Esophagus squamous epithelium (tissue), 5 donors: ENCODE measurements at regions not wholly inside any gene's neighbourhood (a gene's known extent, or its start where the extent isn't known, plus 50 kb on each side); places are given as distances from the start of the nearest gene placed in this dataset.

ENCODE experiments used
- DNase-seq: peaks from one replicate; lab custom pipeline; 2025; lab: John Stamatoyannopoulos, UW
- H3K27ac ChIP-seq, 4 donors: fragments of 200-600 bp; sonication (generic); one replicate each; pipeline ENCODE4 v1.5.1; 2016 to 2019; ENCODE audit warnings: mild to moderate bottlenecking in 1 of 4
- H3K27me3 ChIP-seq, 4 donors: fragments of 200-600 bp; sonication (generic); 1 replicate in 3 of 4; 2 replicates in 1 of 4; pipeline versions ENCODE4 v1.5.1 to v1.6.0; 2017 to 2021; ENCODE audit warnings: antibody characterized with exemption in 1 of 4
- H3K36me3 ChIP-seq, 3 donors: fragments of 200-600 bp; sonication (generic); one replicate each; pipeline ENCODE4 v1.5.1; 2016 to 2019
- H3K4me1 ChIP-seq, 3 donors: fragments of 200-600 bp; sonication (generic); one replicate each; pipeline ENCODE4 v1.5.1; 2017 to 2019
- H3K4me3 ChIP-seq, 4 donors: fragments of 200-600 bp; sonication (generic); 1 replicate in 3 of 4; 2 replicates in 1 of 4; pipeline ENCODE4 v1.5.1; 2016 to 2019; ENCODE audit warnings: mild to moderate bottlenecking in 2 of 4, moderate library complexity in 1 of 4
- H3K9me3 ChIP-seq, 3 donors: fragments of 200-600 bp; sonication (generic); one replicate each; pipeline ENCODE4 v1.5.1; 2016 to 2019
- CTCF ChIP-seq, 6 experiments: fragments of 450-650 bp in 4 of 6; fragments of 200-600 bp in 2 of 6; sonication (generic) in 2 of 6; IDR thresholded peaks; one replicate each; pipeline ENCODE4 v1.5.1; 2016 to 2019; ENCODE audit warnings: antibody characterized with exemption in 6 of 6, mild to moderate bottlenecking in 4 of 6, moderate library complexity in 4 of 6
- POLR2A ChIP-seq, 4 donors: fragments of 450-650 bp; IDR thresholded peaks; one replicate each; pipeline ENCODE4 v1.6.1; 2017; ENCODE audit warnings: antibody characterized with exemption in 4 of 4, mild to moderate bottlenecking in 4 of 4, moderate library complexity in 3 of 4
- WGBS, 2 donors: methylation state at CpG; one replicate each; pipeline ENCODE4 v1.1.5; 2018; 5-methylcytosine and 5-hydroxymethylcytosine counted together
- intact Hi-C: fragments of 100-400 bp; cut with DNase I; formaldehyde crosslinking; loops from one replicate; pipeline ENCODE4 v1.15.0; 2022
- donor health status: DM: yes; HTN: yes; CAD: no.

- H3K27me3 ChIP-seq = no peaks in the 10 kb centered on the region
- peak overlapping the region in 1 of 4 donors; percentile 42 for H3K27ac ChIP-seq
- no peak overlapping the region for H3K4me3 ChIP-seq
- intact Hi-C loops = no loop called here
- no peak for DNase-seq
- no peaks in the 10 kb centered on the region for H3K9me3 ChIP-seq
- peaks cover 0 to 34% (median 7%) of the 10 kb centered on the region in 3 donors for H3K4me1 ChIP-seq
- no peak for TF ChIP-seq POLR2A (IDR thresholded peaks at IDR 0.05)
- TF ChIP-seq CTCF (IDR thresholded peaks at IDR 0.05) = peak in 3 of 6 experiments; percentile 12 to 19 (median 13)
- no peaks in the 10 kb centered on the region for H3K36me3 ChIP-seq
- WGBS, 2 donors = 16 to 33% methylated on average over 3 of the region's 3 CpGs
These were observed 218.2 kb upstream of the IL12B start for GRCh38 chr5:159548517-159548916.

GRCh38 chr5:159549046-159549445 is 218.8 kb upstream of the IL12B start:
- Histone ChIP-seq H3K27me3 (no peaks in the 10 kb centered on the region), H3K36me3 (no peaks in the 10 kb centered on the region), H3K9me3 (no peaks in the 10 kb centered on the region), H3K27ac (peak overlapping the region in 2 of 4 donors; percentile 19), H3K4me3 (no peak overlapping the region), H3K4me1 (peaks cover 0 to 29% (median 5%) of the 10 kb centered on the region in 3 donors)
- 29 to 64% methylated on average over 1 of the region's 1 CpG for WGBS, 2 donors
- DNase-seq = no peak
- intact Hi-C loops = no loop called here
- no peak for TF ChIP-seq CTCF (IDR thresholded peaks at IDR 0.05)
- TF ChIP-seq POLR2A (IDR thresholded peaks at IDR 0.05) = no peak

GRCh38 chr5:159550951-159551350 is 220.7 kb upstream of the IL12B start:
- 83 to 95% methylated on average over 1 of the region's 1 CpG for WGBS, 2 donors
- Histone ChIP-seq H3K9me3 (no peaks in the 10 kb centered on the region), H3K4me1 (peaks cover 0 to 21% (median 0%) of the 10 kb centered on the region in 3 donors), H3K4me3 (no peak overlapping the region), H3K36me3 (no peaks in the 10 kb centered on the region), H3K27ac (no peak overlapping the region), H3K27me3 (no peaks in the 10 kb centered on the region)
- intact Hi-C loops = no loop called here
- no peak for DNase-seq
- TF ChIP-seq CTCF (IDR thresholded peaks at IDR 0.05) = no peak
- no peak for TF ChIP-seq POLR2A (IDR thresholded peaks at IDR 0.05)

GRCh38 chr5:159552751-159553150 is 222.5 kb upstream of the IL12B start:
- no peak for DNase-seq
- no peak for TF ChIP-seq POLR2A (IDR thresholded peaks at IDR 0.05)
- TF ChIP-seq CTCF (IDR thresholded peaks at IDR 0.05) = no peak
- intact Hi-C loops = no loop called here
- Histone ChIP-seq H3K9me3 (no peaks in the 10 kb centered on the region), H3K36me3 (no peaks in the 10 kb centered on the region), H3K4me1 (peaks cover 0 to 21% (median 0%) of the 10 kb centered on the region in 3 donors), H3K27ac (peak overlapping the region in 2 of 4 donors; percentile 38 to 47), H3K27me3 (no peaks in the 10 kb centered on the region), H3K4me3 (no peak overlapping the region)
- 32 to 43% methylated on average over 3 of the region's 3 CpGs for WGBS, 2 donors

- Histone ChIP-seq H3K27ac (no peak overlapping the region), H3K27me3 (no peaks in the 10 kb centered on the region), H3K4me1 (peaks cover 0 to 15% (median 0%) of the 10 kb centered on the region in 3 donors), H3K9me3 (no peaks in the 10 kb centered on the region), H3K36me3 (no peaks in the 10 kb centered on the region), H3K4me3 (no peak overlapping the region)
- TF ChIP-seq POLR2A (IDR thresholded peaks at IDR 0.05) = no peak
- TF ChIP-seq CTCF (IDR thresholded peaks at IDR 0.05) = no peak
- WGBS, 2 donors = 63 to 80% methylated on average over 2 of the region's 2 CpGs
- DNase-seq = no peak
- intact Hi-C loops = no loop called here
These were observed 223.5 kb upstream of the IL12B start for GRCh38 chr5:159553792-159554191.
